GM12878 (cell line): ENCODE measurements at regions not wholly inside any gene's neighbourhood (a gene's known extent, or its start where the extent isn't known, plus 50 kb on each side); places are given as distances from the start of the nearest gene placed in this dataset.

Experiments used
- BHLHE40 ChIP-seq, 2 experiments: fragments of 450-650 bp in 1 of 2; IDR thresholded peaks; 2 replicates each; pipeline ENCODE4 v1.6.1; 2011 to 2017; ENCODE audit warnings: low read depth in 2 of 2, borderline replicate concordance in 1 of 2, improper control_type of control experiment in 1 of 2, low read length in 1 of 2, mild to moderate bottlenecking in 1 of 2
- EZH2 ChIP-seq: IDR thresholded peaks from 2 replicates; pipeline ENCODE4 v1.6.1; 2012; ENCODE audit warnings: low read depth, mild to moderate bottlenecking, control low read depth, inconsistent platforms, low read length, borderline replicate concordance; ENCODE audit not compliant: control insufficient read depth
- MXI1 ChIP-seq: fragments of 150-350 bp; IDR thresholded peaks from 2 replicates; pipeline ENCODE4 v1.6.1; 2011; ENCODE audit warnings: low read depth, mild to moderate bottlenecking, inconsistent platforms, low read length, improper control_type of control experiment
- NFIC ChIP-seq: IDR thresholded peaks from 2 replicates; pipeline ENCODE4 v1.6.1; 2012; ENCODE audit warnings: low read depth, mild to moderate bottlenecking, inconsistent platforms, low read length, moderate library complexity
- NFYA ChIP-seq: IDR thresholded peaks from 2 replicates; pipeline ENCODE4 v1.6.1; 2011; ENCODE audit warnings: low read depth, mild to moderate bottlenecking, low read length, improper control_type of control experiment, borderline replicate concordance
- NR2C2 ChIP-seq: IDR thresholded peaks from 2 replicates; pipeline ENCODE4 v1.6.1; 2011; ENCODE audit warnings: borderline replicate concordance, low read depth; ENCODE audit not compliant: control insufficient read depth, insufficient read length
- NRF1 ChIP-seq: conservative IDR thresholded peaks from 2 replicates; pipeline ENCODE4 v1.6.1; 2011; ENCODE audit warnings: mild to moderate bottlenecking, low read depth, low read length, improper control_type of control experiment
- POU2F2 ChIP-seq: IDR thresholded peaks from 3 replicates; pipeline ENCODE4 v1.6.1; 2011; ENCODE audit warnings: low read depth, mild to moderate bottlenecking, low read length, borderline replicate concordance
- RB1 ChIP-seq: fragments of 450-650 bp; formaldehyde crosslinking; IDR thresholded peaks from 2 replicates; pipeline ENCODE4 v1.6.1; 2017; ENCODE audit warnings: mild to moderate bottlenecking, borderline replicate concordance
- ZNF24 ChIP-seq: fragments of 450-650 bp; IDR thresholded peaks from 2 replicates; pipeline ENCODE4 v1.6.1; 2017; ENCODE audit warnings: antibody characterized with exemption, mild to moderate bottlenecking
- TF ChIP-seq, protein P1 (sequence below): IDR thresholded peaks from 2 replicates; pipeline ENCODE4 v1.6.1; 2012; ENCODE audit warnings: improper control_type of control experiment, low read depth, low read length; ENCODE audit not compliant: insufficient replicate concordance
- TF ChIP-seq, protein P2 (sequence below): IDR thresholded peaks from 2 replicates; pipeline ENCODE4 v1.6.1; 2012; ENCODE audit warnings: low read depth, low read length, improper control_type of control experiment
- TF ChIP-seq, protein P3 (sequence below): fragments of 450-650 bp; IDR thresholded peaks from 2 replicates; pipeline ENCODE4 v1.6.1; 2018; ENCODE audit warnings: borderline replicate concordance, mild to moderate bottlenecking; ENCODE audit not compliant: partially characterized antibody
- TF ChIP-seq, protein P4 (sequence below): IDR thresholded peaks from 2 replicates; pipeline ENCODE4 v1.6.1; 2011; ENCODE audit warnings: borderline replicate concordance, low read depth, mild to moderate bottlenecking, moderate library complexity, mixed read lengths, low read length; ENCODE audit not compliant: insufficient read depth; ENCODE audit errors: extremely low read length

DNA sequence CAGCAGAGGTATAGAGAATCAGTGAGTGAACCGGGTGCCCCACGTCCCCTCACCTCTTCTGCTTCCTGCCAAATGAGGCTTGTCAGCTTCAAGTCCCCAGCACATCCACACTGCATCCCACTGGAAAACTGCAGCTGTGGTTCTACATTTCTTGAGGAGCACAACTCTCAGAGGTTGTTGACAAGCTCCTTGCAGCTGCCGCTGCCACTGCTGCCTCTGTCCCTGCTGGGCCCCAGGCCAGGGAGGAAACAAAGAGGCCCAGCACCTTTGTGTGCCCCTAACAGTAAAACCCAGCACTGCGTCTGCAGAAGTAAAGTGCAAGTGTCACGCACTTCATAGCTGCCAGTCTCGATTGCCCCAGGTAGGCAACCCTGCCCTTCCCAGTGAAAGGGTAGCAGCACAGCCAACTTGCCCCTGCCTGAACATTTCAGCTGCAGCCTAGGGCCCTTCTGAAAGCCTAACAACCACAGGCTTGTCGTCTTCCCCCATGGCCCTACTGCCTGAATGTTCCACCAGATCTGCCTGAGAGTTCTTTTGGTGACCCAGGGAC is 1162.1 kb upstream of the USP15 start (continued):
- TF ChIP-seq, protein P1, sequence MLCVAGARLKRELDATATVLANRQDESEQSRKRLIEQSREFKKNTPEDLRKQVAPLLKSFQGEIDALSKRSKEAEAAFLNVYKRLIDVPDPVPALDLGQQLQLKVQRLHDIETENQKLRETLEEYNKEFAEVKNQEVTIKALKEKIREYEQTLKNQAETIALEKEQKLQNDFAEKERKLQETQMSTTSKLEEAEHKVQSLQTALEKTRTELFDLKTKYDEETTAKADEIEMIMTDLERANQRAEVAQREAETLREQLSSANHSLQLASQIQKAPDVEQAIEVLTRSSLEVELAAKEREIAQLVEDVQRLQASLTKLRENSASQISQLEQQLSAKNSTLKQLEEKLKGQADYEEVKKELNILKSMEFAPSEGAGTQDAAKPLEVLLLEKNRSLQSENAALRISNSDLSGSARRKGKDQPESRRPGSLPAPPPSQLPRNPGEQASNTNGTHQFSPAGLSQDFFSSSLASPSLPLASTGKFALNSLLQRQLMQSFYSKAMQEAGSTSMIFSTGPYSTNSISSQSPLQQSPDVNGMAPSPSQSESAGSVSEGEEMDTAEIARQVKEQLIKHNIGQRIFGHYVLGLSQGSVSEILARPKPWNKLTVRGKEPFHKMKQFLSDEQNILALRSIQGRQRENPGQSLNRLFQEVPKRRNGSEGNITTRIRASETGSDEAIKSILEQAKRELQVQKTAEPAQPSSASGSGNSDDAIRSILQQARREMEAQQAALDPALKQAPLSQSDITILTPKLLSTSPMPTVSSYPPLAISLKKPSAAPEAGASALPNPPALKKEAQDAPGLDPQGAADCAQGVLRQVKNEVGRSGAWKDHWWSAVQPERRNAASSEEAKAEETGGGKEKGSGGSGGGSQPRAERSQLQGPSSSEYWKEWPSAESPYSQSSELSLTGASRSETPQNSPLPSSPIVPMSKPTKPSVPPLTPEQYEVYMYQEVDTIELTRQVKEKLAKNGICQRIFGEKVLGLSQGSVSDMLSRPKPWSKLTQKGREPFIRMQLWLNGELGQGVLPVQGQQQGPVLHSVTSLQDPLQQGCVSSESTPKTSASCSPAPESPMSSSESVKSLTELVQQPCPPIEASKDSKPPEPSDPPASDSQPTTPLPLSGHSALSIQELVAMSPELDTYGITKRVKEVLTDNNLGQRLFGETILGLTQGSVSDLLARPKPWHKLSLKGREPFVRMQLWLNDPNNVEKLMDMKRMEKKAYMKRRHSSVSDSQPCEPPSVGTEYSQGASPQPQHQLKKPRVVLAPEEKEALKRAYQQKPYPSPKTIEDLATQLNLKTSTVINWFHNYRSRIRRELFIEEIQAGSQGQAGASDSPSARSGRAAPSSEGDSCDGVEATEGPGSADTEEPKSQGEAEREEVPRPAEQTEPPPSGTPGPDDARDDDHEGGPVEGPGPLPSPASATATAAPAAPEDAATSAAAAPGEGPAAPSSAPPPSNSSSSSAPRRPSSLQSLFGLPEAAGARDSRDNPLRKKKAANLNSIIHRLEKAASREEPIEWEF: no peak
- TF ChIP-seq NFIC (no peak), RB1 (no peak), ZNF24 (no peak), NFYA (no peak), EZH2 (no peak), NRF1 (no peak), BHLHE40 (IDR thresholded peaks at IDR 0.05; ENCODE audit: borderline replicate concordance in 1 of 2, low read depth in 2 of 2, low read length in 1 of 2) (no peak), NR2C2 (no peak), POU2F2 (no peak), MXI1 (no peak)
- TF ChIP-seq, protein P2, sequence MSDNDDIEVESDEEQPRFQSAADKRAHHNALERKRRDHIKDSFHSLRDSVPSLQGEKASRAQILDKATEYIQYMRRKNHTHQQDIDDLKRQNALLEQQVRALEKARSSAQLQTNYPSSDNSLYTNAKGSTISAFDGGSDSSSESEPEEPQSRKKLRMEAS: no peak
- TF ChIP-seq, protein P3, sequence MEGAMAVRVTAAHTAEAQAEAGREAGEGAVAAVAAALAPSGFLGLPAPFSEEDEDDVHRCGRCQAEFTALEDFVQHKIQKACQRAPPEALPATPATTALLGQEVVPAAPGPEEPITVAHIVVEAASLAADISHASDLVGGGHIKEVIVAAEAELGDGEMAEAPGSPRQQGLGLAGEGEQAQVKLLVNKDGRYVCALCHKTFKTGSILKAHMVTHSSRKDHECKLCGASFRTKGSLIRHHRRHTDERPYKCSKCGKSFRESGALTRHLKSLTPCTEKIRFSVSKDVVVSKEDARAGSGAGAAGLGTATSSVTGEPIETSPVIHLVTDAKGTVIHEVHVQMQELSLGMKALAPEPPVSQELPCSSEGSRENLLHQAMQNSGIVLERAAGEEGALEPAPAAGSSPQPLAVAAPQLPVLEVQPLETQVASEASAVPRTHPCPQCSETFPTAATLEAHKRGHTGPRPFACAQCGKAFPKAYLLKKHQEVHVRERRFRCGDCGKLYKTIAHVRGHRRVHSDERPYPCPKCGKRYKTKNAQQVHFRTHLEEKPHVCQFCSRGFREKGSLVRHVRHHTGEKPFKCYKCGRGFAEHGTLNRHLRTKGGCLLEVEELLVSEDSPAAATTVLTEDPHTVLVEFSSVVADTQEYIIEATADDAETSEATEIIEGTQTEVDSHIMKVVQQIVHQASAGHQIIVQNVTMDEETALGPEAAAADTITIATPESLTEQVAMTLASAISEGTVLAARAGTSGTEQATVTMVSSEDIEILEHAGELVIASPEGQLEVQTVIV: no peak
- TF ChIP-seq, protein P4, sequence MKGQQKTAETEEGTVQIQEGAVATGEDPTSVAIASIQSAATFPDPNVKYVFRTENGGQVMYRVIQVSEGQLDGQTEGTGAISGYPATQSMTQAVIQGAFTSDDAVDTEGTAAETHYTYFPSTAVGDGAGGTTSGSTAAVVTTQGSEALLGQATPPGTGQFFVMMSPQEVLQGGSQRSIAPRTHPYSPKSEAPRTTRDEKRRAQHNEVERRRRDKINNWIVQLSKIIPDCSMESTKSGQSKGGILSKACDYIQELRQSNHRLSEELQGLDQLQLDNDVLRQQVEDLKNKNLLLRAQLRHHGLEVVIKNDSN: no peak
